Vagina (tissue), 2 donors: ENCODE measurements at regions not wholly inside any gene's neighbourhood (a gene's known extent, or its start where the extent isn't known, plus 50 kb on each side); places are given as distances from the start of the nearest gene placed in this dataset.

Experiments used
- DNase-seq, 2 donors: peaks; one replicate each; pipeline ENCODE4 v3.0.0-alpha.2; 2017; ENCODE audit errors: extremely low spot score in 2 of 2
- H3K27ac ChIP-seq: fragments of 200-600 bp; sonication (generic); one replicate; pipeline ENCODE4 v1.5.1; 2019
- H3K27me3 ChIP-seq: fragments of 200-600 bp; sonication (generic); one replicate; pipeline ENCODE4 v1.5.1; 2019
- H3K36me3 ChIP-seq, 2 donors: fragments of 200-600 bp; sonication (generic); one replicate each; pipeline ENCODE4 v1.5.1; 2017 to 2019
- H3K4me1 ChIP-seq: fragments of 200-600 bp; sonication (generic); one replicate; pipeline ENCODE4 v1.5.1; 2019
- H3K4me3 ChIP-seq, 2 donors: fragments of 200-600 bp; sonication (generic); 1 replicate in 1 of 2; 2 replicates in 1 of 2; pipeline ENCODE4 v1.5.1; 2016 to 2019
- H3K9me3 ChIP-seq: fragments of 200-600 bp; sonication (generic); one replicate; pipeline ENCODE4 v1.5.1; 2019
- CTCF ChIP-seq, 3 experiments: fragments of 450-650 bp in 2 of 3; fragments of 200-600 bp in 1 of 3; sonication (generic) in 1 of 3; IDR thresholded peaks; one replicate each; pipeline ENCODE4 v1.5.1; 2017 to 2019; ENCODE audit warnings: antibody characterized with exemption in 3 of 3, mild to moderate bottlenecking in 2 of 3, moderate library complexity in 2 of 3
- POLR2A ChIP-seq, 2 donors: fragments of 450-650 bp; IDR thresholded peaks; one replicate each; pipeline ENCODE4 v1.6.1; 2017; ENCODE audit warnings: antibody characterized with exemption in 2 of 2, mild to moderate bottlenecking in 2 of 2, moderate library complexity in 2 of 2
- POLR2AphosphoS5 ChIP-seq, 2 donors: sonication (generic); formaldehyde crosslinking; IDR thresholded peaks; one replicate each; pipeline ENCODE4 v1.9.0; 2017; ENCODE audit warnings: antibody characterized with exemption in 2 of 2, mild to moderate bottlenecking in 2 of 2, low read depth in 1 of 2; ENCODE audit not compliant: insufficient read depth in 1 of 2
- intact Hi-C: fragments of 100-400 bp; cut with DNase I; formaldehyde crosslinking; loops from one replicate; pipeline ENCODE4 v1.15.1; 2023

GRCh38 chr5:63535840-63536602 lies 426.2 kb downstream of the HTR1A start:
- intact Hi-C loops = no loop called here
- no peaks in the 10 kb centered on the region for H3K27me3 ChIP-seq
- no peaks in the 10 kb centered on the region for H3K4me1 ChIP-seq
- DNase-seq = no peak
- H3K9me3 ChIP-seq = no peaks in the 10 kb centered on the region
- H3K4me3 ChIP-seq = no peak overlapping the region
- no peak overlapping the region for H3K27ac ChIP-seq
- TF ChIP-seq POLR2A (IDR thresholded peaks at IDR 0.05) (no peak), POLR2AphosphoS5 (IDR thresholded peaks at IDR 0.05; ENCODE audit: insufficient read depth in 1 of 2, low read depth in 1 of 2) (no peak), CTCF (IDR thresholded peaks at IDR 0.05) (no peak)
- no peaks in the 10 kb centered on the region for H3K36me3 ChIP-seq

- Histone ChIP-seq H3K27ac (no peak overlapping the region), H3K9me3 (no peaks in the 10 kb centered on the region), H3K27me3 (no peaks in the 10 kb centered on the region), H3K4me1 (no peaks in the 10 kb centered on the region), H3K4me3 (no peak overlapping the region), H3K36me3 (no peaks in the 10 kb centered on the region)
- TF ChIP-seq CTCF (IDR thresholded peaks at IDR 0.05) (no peak), POLR2AphosphoS5 (IDR thresholded peaks at IDR 0.05; ENCODE audit: insufficient read depth in 1 of 2, low read depth in 1 of 2) (no peak), POLR2A (IDR thresholded peaks at IDR 0.05) (no peak)
- DNase-seq = no peak
- intact Hi-C loops = no loop called here
These were observed 438.0 kb downstream of the HTR1A start for GRCh38 chr5:63524281-63524680.

GRCh38 chr5:63516006-63516405 lies 446.2 kb downstream of the HTR1A start:
- no peaks in the 10 kb centered on the region for H3K9me3 ChIP-seq
- no peaks in the 10 kb centered on the region for H3K27me3 ChIP-seq
- intact Hi-C loops = no loop called here
- TF ChIP-seq CTCF (IDR thresholded peaks at IDR 0.05) (no peak), POLR2A (IDR thresholded peaks at IDR 0.05) (no peak), POLR2AphosphoS5 (IDR thresholded peaks at IDR 0.05; ENCODE audit: insufficient read depth in 1 of 2, low read depth in 1 of 2) (no peak)
- no peaks in the 10 kb centered on the region for H3K36me3 ChIP-seq
- no peak for DNase-seq
- H3K4me3 ChIP-seq = no peak overlapping the region
- no peak overlapping the region for H3K27ac ChIP-seq
- no peaks in the 10 kb centered on the region for H3K4me1 ChIP-seq

- Histone ChIP-seq H3K9me3 (no peaks in the 10 kb centered on the region), H3K27ac (no peak overlapping the region), H3K4me3 (no peak overlapping the region), H3K36me3 (no peaks in the 10 kb centered on the region), H3K27me3 (no peaks in the 10 kb centered on the region), H3K4me1 (no peaks in the 10 kb centered on the region)
- TF ChIP-seq CTCF (IDR thresholded peaks at IDR 0.05) = no peak
- DNase-seq = no peak
- intact Hi-C loops = no loop called here
These were observed 462.0 kb downstream of the HTR1A start for GRCh38 chr5:63500242-63500641.

GRCh38 chr5:63495225-63495624 lies 467.0 kb downstream of the HTR1A start:
- H3K27ac ChIP-seq = no peak overlapping the region
- H3K36me3 ChIP-seq = no peaks in the 10 kb centered on the region
- no peaks in the 10 kb centered on the region for H3K9me3 ChIP-seq
- no peak for TF ChIP-seq CTCF (IDR thresholded peaks at IDR 0.05)
- TF ChIP-seq POLR2AphosphoS5 (IDR thresholded peaks at IDR 0.05; ENCODE audit: insufficient read depth in 1 of 2, low read depth in 1 of 2) = no peak
- TF ChIP-seq POLR2A (IDR thresholded peaks at IDR 0.05) = no peak
- no peaks in the 10 kb centered on the region for H3K27me3 ChIP-seq
- intact Hi-C loops = no loop called here
- H3K4me3 ChIP-seq = no peak overlapping the region
- no peaks in the 10 kb centered on the region for H3K4me1 ChIP-seq
- no peak for DNase-seq
